IMR-90 (cell line): ENCODE measurements at regions not wholly inside any gene's neighbourhood (a gene's known extent, or its start where the extent isn't known, plus 50 kb on each side); places are given as distances from the start of the nearest gene placed in this dataset.

ENCODE experiments used
- ATAC-seq: fragments of 200-7000 bp; cut with Tn5 transposase; 2 replicates; pipeline ENCODE4 v1.9.1; 2020; ENCODE audit warnings: low read depth, mild to moderate bottlenecking, moderate library complexity
- BruUV-seq: library from RNA; stranded (reverse); fragments of 400-500 nt; replicated peaks from 2 replicates; lab custom pipeline; 2021; lab: Mats Ljungman, UMichigan
- CTCF ChIA-PET: fragments of 300-600 bp; formaldehyde crosslinking; extraction: SDS; loops from one replicate; lab custom pipeline; 2021; ENCODE audit warnings: antibody characterized with exemption; lab: Yijun Ruan, JAX
- POLR2A ChIA-PET: fragments of 300-600 bp; sonication (Branson Sonifier 250); formaldehyde crosslinking; loops from one replicate; lab custom pipeline; 2022; ENCODE audit warnings: antibody characterized with exemption; ENCODE audit not compliant: unreplicated experiment; lab: Charles Lee
- DNase-seq: peaks from one replicate; pipeline ENCODE4 v3.0.0; 2013
- H2AFZ ChIP-seq: replicated peaks from 2 replicates; pipeline ENCODE3; 2013; ENCODE audit warnings: low read length, mild to moderate bottlenecking; ENCODE audit not compliant: poor library complexity
- H2AK5ac ChIP-seq: 2 replicates; pipeline ENCODE4 v1.6.1; 2013; ENCODE audit warnings: low read depth, low read length, inconsistent platforms
- H2AK9ac ChIP-seq: replicated peaks from 2 replicates; pipeline ENCODE3; 2013; ENCODE audit warnings: mild to moderate bottlenecking, low read depth, low read length, moderate library complexity; ENCODE audit not compliant: poor library complexity
- H2BK120ac ChIP-seq: 2 replicates; pipeline ENCODE4 v1.6.1; 2013; ENCODE audit warnings: low read depth, low read length, inconsistent platforms
- H2BK15ac ChIP-seq: 3 replicates; pipeline ENCODE4 v1.6.1; 2013; ENCODE audit warnings: low read depth, low read length, inconsistent platforms
- H2BK20ac ChIP-seq: 2 replicates; pipeline ENCODE4 v1.6.1; 2013; ENCODE audit warnings: low read depth, mild to moderate bottlenecking, inconsistent platforms, low read length, moderate library complexity
- H2BK5ac ChIP-seq: 2 replicates; pipeline ENCODE4 v1.6.1; 2013; ENCODE audit warnings: mild to moderate bottlenecking, low read depth, low read length, inconsistent platforms; ENCODE audit not compliant: poor library complexity, severe bottlenecking
- H3K14ac ChIP-seq: replicated peaks from 2 replicates; pipeline ENCODE4 v1.6.1; 2013; ENCODE audit warnings: low read depth, low read length, inconsistent platforms
- H3K18ac ChIP-seq: 2 replicates; pipeline ENCODE4 v1.6.1; 2013; ENCODE audit warnings: low read depth, low read length, control low read depth
- H3K23ac ChIP-seq: 2 replicates; pipeline ENCODE4 v1.6.1; 2013; ENCODE audit warnings: low read depth, low read length, inconsistent platforms
- H3K27ac ChIP-seq: 2 replicates; pipeline ENCODE4 v1.5.1; 2013; ENCODE audit warnings: mild to moderate bottlenecking, control low read depth, low read length; ENCODE audit not compliant: insufficient read depth
- H3K27me3 ChIP-seq: 2 replicates; pipeline ENCODE4 v1.6.1; 2013; ENCODE audit warnings: low read length; ENCODE audit not compliant: control insufficient read depth, insufficient read depth
- H3K36me3 ChIP-seq: 2 replicates; pipeline ENCODE4 v1.6.1; 2013; ENCODE audit warnings: low read length, mixed read lengths; ENCODE audit not compliant: control insufficient read depth, insufficient read depth
- H3K4ac ChIP-seq: 2 replicates; pipeline ENCODE4 v1.6.1; 2013; ENCODE audit warnings: low read depth, low read length, inconsistent platforms
- H3K4me1 ChIP-seq: 2 replicates; pipeline ENCODE4 v1.6.1; 2013; ENCODE audit warnings: low read length, mixed read lengths; ENCODE audit not compliant: control insufficient read depth, insufficient read depth
- H3K4me2 ChIP-seq: 2 replicates; pipeline ENCODE4 v1.6.1; 2013; ENCODE audit warnings: low read depth, mild to moderate bottlenecking, control low read depth, low read length, moderate library complexity
- H3K4me3 ChIP-seq: 2 replicates; pipeline ENCODE4 v1.5.1; 2013; ENCODE audit warnings: low read depth, mild to moderate bottlenecking, control low read depth, low read length, moderate library complexity; ENCODE audit not compliant: insufficient read depth
- H3K56ac ChIP-seq: 2 replicates; pipeline ENCODE4 v1.6.1; 2013; ENCODE audit warnings: low read length, inconsistent platforms; ENCODE audit not compliant: insufficient read depth; ENCODE audit errors: extremely low read depth
- H3K79me1 ChIP-seq, 2 experiments: 2 replicates each; pipeline ENCODE4 v1.6.1; 2013; ENCODE audit warnings: low read length in 2 of 2, inconsistent platforms in 1 of 2, low read depth in 1 of 2
- H3K9ac ChIP-seq: 2 replicates; pipeline ENCODE4 v1.6.1; 2013; ENCODE audit warnings: low read depth, low read length, control low read depth
- H3K9me1 ChIP-seq: 2 replicates; pipeline ENCODE4 v1.6.1; 2013; ENCODE audit warnings: low read length, inconsistent platforms; ENCODE audit not compliant: insufficient read depth
- H3K9me3 ChIP-seq: 2 replicates; pipeline ENCODE4 v1.6.1; 2013; ENCODE audit warnings: low read length; ENCODE audit not compliant: control insufficient read depth, insufficient read depth
- H4K20me1 ChIP-seq: 2 replicates; pipeline ENCODE4 v1.6.1; 2013; ENCODE audit warnings: low read length, inconsistent platforms; ENCODE audit not compliant: insufficient read depth
- H4K5ac ChIP-seq: 2 replicates; pipeline ENCODE4 v1.6.1; 2013; ENCODE audit warnings: mild to moderate bottlenecking, low read depth, low read length, control low read depth
- H4K8ac ChIP-seq, 2 experiments: 2 replicates each; pipeline ENCODE4 v1.6.1; 2013; ENCODE audit warnings: low read depth in 2 of 2, low read length in 2 of 2, control low read depth in 1 of 2, inconsistent platforms in 1 of 2
- H4K91ac ChIP-seq: 2 replicates; pipeline ENCODE4 v1.6.1; 2013; ENCODE audit warnings: low read depth, low read length, inconsistent platforms; ENCODE audit not compliant: insufficient read depth
- BHLHE40 ChIP-seq: fragments of 150-350 bp; IDR thresholded peaks from 2 replicates; pipeline ENCODE4 v1.6.1; 2016; ENCODE audit warnings: mild to moderate bottlenecking, low read depth, low read length
- CEBPB ChIP-seq: IDR thresholded peaks from 2 replicates; pipeline ENCODE4 v1.6.1; 2012; ENCODE audit warnings: low read depth, low read length, improper control_type of control experiment
- CHD1 ChIP-seq: IDR thresholded peaks from 2 replicates; pipeline ENCODE4 v1.6.1; 2012; ENCODE audit warnings: low read depth, low read length, improper control_type of control experiment
- ELK1 ChIP-seq: fragments of 150-350 bp; IDR thresholded peaks from 2 replicates; pipeline ENCODE4 v1.6.1; 2016; ENCODE audit warnings: low read depth, mild to moderate bottlenecking, low read length, moderate library complexity, borderline replicate concordance
- FOS ChIP-seq: fragments of 150-350 bp; IDR thresholded peaks from 2 replicates; pipeline ENCODE4 v1.6.1; 2016; ENCODE audit warnings: low read depth, low read length
- MAFK ChIP-seq: IDR thresholded peaks from 2 replicates; pipeline ENCODE4 v1.6.1; 2012; ENCODE audit warnings: low read depth, low read length, improper control_type of control experiment
- MAZ ChIP-seq: IDR thresholded peaks from 2 replicates; pipeline ENCODE4 v1.6.1; 2012; ENCODE audit warnings: low read depth, mild to moderate bottlenecking, low read length, improper control_type of control experiment, moderate library complexity, borderline replicate concordance
- MXI1 ChIP-seq: IDR thresholded peaks from 2 replicates; pipeline ENCODE4 v1.6.1; 2012; ENCODE audit warnings: low read depth, mild to moderate bottlenecking, low read length, moderate library complexity, borderline replicate concordance
- NFE2L2 ChIP-seq: fragments of 150-350 bp; IDR thresholded peaks from 2 replicates; pipeline ENCODE4 v1.6.1; 2016; ENCODE audit warnings: low read depth, mild to moderate bottlenecking, low read length
- POLR2A ChIP-seq: IDR thresholded peaks from 2 replicates; pipeline ENCODE4 v1.6.1; 2012; ENCODE audit warnings: mild to moderate bottlenecking, low read depth, low read length
- RAD21 ChIP-seq: IDR thresholded peaks from 2 replicates; pipeline ENCODE4 v1.6.1; 2012; ENCODE audit warnings: low read length, improper control_type of control experiment
- RCOR1 ChIP-seq: IDR thresholded peaks from 2 replicates; pipeline ENCODE4 v1.6.1; 2012; ENCODE audit warnings: mild to moderate bottlenecking, low read length, improper control_type of control experiment; ENCODE audit not compliant: insufficient replicate concordance
- RFX5 ChIP-seq: IDR thresholded peaks from 2 replicates; pipeline ENCODE4 v1.8.0; 2012; ENCODE audit warnings: low read depth, mild to moderate bottlenecking, low read length, moderate library complexity
- SMC3 ChIP-seq: fragments of 150-350 bp; IDR thresholded peaks from 2 replicates; pipeline ENCODE4 v1.6.1; 2016; ENCODE audit warnings: low read depth, mild to moderate bottlenecking, antibody characterized with exemption, low read length, moderate library complexity
- WGBS, 2 experiments: methylation state at CpG; one replicate each; pipeline versions ENCODE4 v1.1.5 to v1.1.7; 2013; ENCODE audit warnings: missing lambda C conversion rate in 2 of 2; ENCODE audit not compliant: insufficient read length in 1 of 2; ENCODE audit errors: extremely low coverage in 2 of 2; 5-methylcytosine and 5-hydroxymethylcytosine counted together
- dilution Hi-C: fragments of 300-500 bp; cut with HindIII; formaldehyde crosslinking; loops from one replicate; pipeline ENCODE4 v1.14.3; 2018; ENCODE audit warnings: low sequenced_read_pairs; ENCODE audit not compliant: unreplicated experiment
- in situ Hi-C: fragments of 300-500 bp; cut with MboI; formaldehyde crosslinking; loops from 3 replicates; pipeline ENCODE4 v1.14.3; 2019; ENCODE audit warnings: low sequenced_read_pairs, inconsistent platforms, mixed read lengths
- intact Hi-C: fragments of 100-400 bp; cut with micrococcal nuclease; formaldehyde crosslinking; loops from 2 replicates; pipeline ENCODE4 v1.10.0; 2022
- TF ChIP-seq, protein P1 (sequence below): conservative IDR thresholded peaks from 2 replicates; pipeline ENCODE4 v1.5.1; 2012; ENCODE audit warnings: mild to moderate bottlenecking, low read depth, low read length, improper control_type of control experiment

DNA sequence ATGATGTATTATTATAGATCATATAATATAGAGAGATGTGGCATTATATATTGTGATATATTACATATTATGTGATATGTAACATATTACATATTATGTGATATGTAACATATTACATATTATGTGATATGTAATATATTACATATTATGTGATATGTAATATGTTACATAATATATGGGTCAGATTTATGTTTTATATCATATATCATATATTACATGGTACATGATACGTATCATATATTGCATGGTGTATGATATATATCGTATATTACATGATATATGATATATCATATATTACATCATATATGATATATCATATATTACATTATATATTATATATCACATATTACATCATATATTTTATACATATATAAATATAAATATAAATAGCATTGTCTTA, 164.1 kb upstream of the NEBL start:
- POLR2A ChIA-PET: no interaction called here
- Histone ChIP-seq H3K14ac (no peak overlapping the region), H2BK5ac (no peak overlapping the region), H3K4me3 (no peak overlapping the region), H2AK9ac (no peak overlapping the region), H3K36me3 (no peaks in the 10 kb centered on the region), H3K79me1 (no peaks in the 10 kb centered on the region), H3K56ac (no peak overlapping the region), H2BK20ac (no peak overlapping the region), H3K9me3 (peaks cover 2% of the 10 kb centered on the region; the same call in 1 of the 2 replicates), H3K4me1 (no peaks in the 10 kb centered on the region), H2AK5ac (no peak overlapping the region), H3K4ac (no peak overlapping the region), H2BK15ac (no peak overlapping the region), H3K27me3 (no peaks in the 10 kb centered on the region), H3K18ac (no peak overlapping the region), H2BK120ac (no peak overlapping the region), H4K5ac (no peak overlapping the region), H2AFZ (no peak overlapping the region), H3K4me2 (no peak overlapping the region), H4K20me1 (no peaks in the 10 kb centered on the region), H4K8ac (no peak overlapping the region), H4K91ac (no peak overlapping the region), H3K9ac (no peak overlapping the region), H3K27ac (no peak overlapping the region), H3K23ac (no peak overlapping the region), H3K9me1 (no peaks in the 10 kb centered on the region)
- ATAC-seq (no peak), DNase-seq (no peak)
- dilution Hi-C loops: no loop called here
- WGBS, 2 experiments: no CpG with 5 or more reads among the region's 2 CpGs
- in situ Hi-C loops: no loop called here
- no TSS peak for BruUV-seq
- intact Hi-C loops: no loop called here
- TF ChIP-seq RFX5 (no peak), NFE2L2 (no peak), MAZ (no peak), CEBPB (no peak), POLR2A (no peak), RCOR1 (no peak), MAFK (no peak), CHD1 (no peak), ELK1 (no peak), MXI1 (no peak), SMC3 (no peak), RAD21 (no peak), FOS (no peak), BHLHE40 (no peak)
- TF ChIP-seq, protein P1, sequence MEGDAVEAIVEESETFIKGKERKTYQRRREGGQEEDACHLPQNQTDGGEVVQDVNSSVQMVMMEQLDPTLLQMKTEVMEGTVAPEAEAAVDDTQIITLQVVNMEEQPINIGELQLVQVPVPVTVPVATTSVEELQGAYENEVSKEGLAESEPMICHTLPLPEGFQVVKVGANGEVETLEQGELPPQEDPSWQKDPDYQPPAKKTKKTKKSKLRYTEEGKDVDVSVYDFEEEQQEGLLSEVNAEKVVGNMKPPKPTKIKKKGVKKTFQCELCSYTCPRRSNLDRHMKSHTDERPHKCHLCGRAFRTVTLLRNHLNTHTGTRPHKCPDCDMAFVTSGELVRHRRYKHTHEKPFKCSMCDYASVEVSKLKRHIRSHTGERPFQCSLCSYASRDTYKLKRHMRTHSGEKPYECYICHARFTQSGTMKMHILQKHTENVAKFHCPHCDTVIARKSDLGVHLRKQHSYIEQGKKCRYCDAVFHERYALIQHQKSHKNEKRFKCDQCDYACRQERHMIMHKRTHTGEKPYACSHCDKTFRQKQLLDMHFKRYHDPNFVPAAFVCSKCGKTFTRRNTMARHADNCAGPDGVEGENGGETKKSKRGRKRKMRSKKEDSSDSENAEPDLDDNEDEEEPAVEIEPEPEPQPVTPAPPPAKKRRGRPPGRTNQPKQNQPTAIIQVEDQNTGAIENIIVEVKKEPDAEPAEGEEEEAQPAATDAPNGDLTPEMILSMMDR: no peak
- CTCF ChIA-PET: no interaction called here
